ENCODE measurements at regions not wholly inside any gene's neighbourhood (a gene's known extent, or its start where the extent isn't known, plus 50 kb on each side); places are given as distances from the start of the nearest gene placed in this dataset.

DNA sequence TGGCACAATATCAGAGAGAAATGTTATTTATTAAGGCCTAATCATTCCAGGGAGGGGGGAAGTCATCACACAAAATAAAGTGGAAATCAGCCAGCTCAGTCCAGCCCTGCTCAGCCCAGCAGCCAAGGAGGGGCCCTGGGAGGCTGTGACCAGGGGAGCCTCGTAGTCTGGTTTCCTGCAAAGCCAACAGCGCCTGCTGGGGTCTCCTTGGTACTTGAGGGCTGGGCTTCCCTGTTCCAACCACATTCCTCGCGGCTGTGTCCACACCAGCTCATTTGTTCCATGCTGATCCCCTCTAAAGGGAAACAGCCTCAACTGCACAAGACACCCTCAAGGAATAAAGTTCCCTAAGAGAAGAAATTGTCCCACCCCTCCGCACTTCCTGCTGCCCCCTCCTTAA is 154.0 kb downstream of the TMEM132E start:
- no peak for DNase-seq

DNA sequence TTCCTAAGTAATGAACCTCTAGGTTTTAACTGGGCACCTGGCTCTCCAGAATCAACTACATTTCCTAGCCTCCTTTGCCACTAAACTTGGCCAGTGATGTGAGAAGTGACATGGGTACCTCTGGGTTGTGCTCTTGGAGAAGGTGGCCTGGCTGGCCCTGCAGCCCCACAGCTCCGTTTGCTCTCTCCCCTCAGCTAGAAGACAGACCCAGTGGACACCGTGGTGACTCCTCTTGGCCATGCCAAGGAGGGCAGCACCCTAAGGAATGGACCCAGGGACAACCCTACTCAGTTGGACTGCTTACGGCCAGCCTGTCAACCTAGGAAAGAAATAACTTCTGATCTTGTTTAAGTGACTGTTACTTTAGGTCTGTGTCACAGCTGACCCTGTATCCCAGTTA is 151.4 kb downstream of the TMEM132E start:
- no peak for DNase-seq

DNA sequence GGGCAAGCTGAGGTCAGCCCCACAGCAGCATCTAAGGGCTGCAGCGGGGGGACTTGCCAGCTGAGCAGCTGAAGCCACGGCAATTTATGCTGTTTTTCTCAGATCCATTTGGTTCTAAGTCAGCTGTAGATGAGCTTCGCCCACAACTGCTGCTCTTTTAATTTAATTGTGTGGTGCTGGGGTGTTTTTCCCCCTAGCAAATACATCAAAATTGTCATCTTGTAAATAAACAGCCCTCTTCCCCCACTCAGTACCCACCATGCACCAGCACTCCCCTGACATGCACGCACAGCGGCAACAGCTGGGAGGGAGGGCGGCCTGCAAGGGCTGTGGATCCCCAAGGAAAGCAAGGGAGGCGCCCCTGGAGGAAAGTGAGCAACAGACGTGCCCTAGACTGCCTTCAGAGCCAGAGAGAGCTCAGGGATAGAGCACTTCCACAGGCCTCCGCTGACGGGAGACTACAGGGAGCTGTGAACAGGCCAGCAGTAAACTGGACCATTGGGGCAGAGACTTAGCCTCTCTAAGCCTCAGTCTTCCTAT is 149.5 kb downstream of the TMEM132E start:
- DNase-seq, result no peak

DNA sequence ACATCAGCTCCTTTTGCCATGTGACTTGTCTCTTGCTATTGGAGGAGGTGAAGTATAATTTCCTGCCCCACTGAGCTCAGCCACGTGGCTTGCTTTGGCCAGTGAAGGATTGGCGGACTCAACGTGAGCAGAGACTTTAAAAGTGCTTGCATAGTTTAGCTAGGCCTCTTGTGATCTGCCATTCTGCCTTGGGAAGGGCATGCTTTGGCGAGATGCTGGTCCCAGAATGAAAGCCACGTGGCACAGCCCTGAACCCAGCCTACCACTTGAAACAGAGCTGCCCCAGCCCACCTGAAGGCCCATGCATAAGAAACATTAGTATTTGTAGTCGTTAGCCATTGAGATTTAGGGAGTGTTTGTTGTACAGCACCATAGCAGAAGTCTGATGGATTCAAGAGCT is 148.2 kb downstream of the TMEM132E start:
- no peak for DNase-seq

DNA sequence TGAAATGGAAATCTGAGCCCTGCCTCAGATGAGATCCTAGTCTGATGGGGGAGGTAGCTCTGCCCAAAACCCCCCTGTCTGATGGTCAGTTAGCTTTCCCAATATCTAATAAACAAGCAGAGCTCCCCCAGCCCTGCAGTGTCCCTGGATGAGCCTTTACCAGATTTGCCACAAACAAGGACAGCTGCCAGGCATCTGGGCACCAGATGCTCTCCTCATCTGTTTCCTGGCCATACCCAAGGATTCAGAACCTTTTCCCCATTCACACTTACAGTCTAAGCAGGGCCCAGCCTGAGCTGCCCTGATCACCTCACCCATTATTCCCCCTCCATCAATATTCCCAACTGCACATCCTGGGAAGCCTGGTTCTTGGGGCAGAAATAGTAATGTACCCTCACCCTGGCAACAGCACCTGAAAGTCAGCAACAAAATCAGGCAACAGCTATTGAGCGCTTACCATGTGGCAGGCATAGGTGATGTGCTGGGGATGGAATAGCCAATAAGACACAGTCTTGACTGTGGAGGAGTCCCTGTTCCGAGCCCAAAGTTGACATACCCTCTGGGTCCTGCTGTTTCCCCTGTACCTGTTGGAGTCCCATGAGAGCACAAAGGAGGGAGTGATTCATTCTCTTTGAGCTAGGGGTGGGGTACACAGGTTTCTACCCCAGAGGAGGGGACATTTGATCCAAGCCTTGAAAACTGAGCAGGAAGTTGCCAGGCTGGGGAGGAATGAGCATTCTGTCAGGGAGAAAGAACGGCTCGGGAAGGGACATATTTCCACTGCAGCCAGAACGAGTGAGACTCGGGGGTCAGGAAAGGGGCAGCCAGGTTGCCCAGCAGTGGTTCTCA is 147.4 kb downstream of the TMEM132E start:
- DNase-seq, result no peak

DNA sequence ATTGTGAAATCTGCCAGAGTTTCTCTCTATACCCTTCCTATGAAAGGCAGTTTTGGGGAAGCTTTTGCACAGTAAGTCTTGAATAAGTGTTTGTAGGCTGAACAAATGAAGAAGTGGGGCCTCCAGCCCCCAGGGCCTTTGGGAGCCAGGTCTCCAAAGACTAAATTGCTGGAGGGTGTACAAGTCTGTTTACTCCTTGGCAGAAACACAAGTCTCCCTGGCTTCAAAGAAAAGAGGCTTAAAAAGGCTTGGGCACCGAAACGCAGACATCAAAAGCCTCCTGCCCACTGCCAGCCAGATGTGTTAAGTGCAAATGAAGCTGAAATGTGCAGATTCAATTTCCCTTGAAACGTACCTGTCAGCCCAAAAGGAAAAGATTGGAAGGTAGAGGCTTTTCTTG is 146.3 kb downstream of the TMEM132E start:
- no peak for DNase-seq

DNA sequence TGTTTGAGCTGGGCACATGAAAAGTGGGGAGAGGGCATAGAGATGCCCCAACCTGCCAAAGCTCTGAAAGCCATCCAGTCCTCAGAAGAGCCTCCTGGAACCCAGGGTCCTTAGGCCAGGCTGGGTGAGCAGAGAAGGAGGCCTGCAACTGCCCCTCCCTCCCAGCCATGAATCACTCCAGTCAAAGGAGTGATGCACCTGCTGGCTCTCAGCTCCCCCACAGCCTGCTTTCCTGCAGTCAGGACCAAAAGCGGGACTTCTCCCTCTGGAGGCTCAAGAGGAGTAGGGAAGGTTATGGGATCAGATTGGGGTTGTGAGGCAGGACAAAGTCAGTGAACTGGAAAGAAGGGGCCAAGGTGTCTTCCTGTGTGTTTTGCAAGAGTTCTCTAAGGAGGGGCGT is 145.6 kb downstream of the TMEM132E start:
- no peak for DNase-seq

DNA sequence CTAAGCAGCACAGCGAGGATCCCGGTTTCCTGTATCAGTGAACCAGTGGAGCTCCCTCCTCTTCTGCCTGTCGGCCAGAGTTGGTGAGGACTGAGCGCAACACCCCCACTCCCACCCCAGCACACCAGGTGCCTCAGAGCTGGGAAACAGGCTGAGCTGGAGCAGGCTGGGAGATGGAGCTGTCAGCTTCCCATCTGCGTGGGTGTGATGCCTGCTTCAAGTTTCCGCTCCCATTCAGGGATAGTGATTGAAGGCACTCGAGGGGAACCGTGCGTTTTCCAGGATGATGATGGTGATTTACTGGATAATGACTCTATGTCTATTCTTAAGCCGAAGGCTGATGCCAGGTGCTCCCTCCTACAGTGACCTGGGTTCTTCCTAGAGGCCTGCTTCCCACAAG is 144.5 kb downstream of the TMEM132E start:
- DNase-seq, result no peak

DNA sequence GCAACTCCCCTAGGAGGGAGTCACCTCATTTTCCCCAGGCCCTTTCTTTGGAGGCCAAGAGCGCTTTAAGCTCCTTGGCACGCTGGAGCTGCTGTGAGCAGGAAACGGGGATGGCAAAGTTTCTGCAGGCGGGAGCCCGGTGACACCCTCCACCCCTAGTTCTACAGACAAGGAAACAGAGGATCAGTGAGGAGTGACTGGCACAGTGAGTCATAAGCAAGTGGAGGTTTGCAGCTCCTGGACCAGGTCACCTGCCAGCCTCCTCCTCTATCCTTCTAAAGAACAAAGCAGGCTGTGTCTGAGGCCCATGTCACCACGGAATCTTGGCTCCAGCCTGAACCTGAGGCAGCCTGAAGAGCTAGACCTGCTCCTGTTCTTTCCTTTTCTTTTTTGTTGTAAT is 141.9 kb downstream of the TMEM132E start:
- DNase-seq, result peak; percentile 36

DNA sequence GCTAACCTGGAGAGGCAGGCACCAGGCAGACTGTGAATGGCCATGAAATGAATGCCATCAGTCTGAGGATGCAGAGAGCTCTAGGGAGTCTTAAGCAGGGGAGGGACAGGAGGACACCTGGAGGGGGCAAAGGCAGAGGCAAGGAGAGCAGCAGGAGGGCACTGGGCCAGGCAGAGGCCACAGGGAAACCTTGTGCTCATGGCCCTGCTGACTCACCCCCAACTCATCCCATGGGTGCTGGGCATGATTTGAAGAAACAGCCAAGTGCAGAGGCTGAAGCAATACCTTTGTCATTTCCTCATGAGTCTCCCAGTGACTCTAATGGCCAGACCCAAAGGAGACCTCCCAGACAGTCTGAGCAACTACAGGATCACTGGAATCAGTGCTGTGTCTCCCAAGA is 141.4 kb downstream of the TMEM132E start:
- no peak for DNase-seq

DNA sequence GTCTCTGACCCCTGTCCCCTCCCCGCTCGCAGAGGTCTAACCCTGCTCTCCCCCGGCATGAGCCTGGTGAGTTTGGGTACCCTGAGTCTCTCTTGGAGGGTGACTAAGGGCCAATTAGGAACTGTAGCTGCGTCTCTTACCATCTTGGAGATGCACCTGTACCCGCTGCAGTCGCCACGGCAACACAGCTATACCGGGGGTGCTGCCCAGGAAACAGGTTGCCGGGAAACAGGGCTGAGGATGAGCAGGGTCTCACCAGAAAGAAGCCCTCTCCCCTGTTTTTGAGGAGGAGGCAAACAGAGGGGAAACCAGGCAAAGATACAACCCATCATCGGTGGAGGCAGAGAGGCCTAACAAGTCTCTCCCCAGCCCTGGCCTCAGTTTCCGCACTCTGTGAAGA is 140.2 kb downstream of the TMEM132E start:
- no peak for DNase-seq

DNA sequence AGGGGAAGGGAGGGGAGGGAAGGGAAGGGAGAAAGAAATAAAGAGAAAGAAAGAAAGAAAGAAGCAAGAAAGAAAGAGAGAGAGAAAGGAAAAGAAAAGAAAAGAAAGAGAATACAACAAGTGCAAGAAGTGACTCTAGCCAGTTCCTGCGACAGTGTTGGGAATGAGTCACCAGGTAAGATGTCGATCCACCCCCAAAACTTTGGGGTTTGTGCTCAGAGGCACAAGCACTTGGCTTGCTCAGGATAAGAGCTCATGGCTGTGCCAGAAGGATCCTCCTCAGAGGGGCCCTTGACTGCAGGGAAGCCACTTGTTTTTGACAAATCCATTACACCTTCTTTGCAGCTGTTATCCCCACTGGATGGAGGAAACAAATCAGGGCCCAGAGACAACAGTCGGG is 137.7 kb downstream of the TMEM132E start:
- DNase-seq, result no peak

DNA sequence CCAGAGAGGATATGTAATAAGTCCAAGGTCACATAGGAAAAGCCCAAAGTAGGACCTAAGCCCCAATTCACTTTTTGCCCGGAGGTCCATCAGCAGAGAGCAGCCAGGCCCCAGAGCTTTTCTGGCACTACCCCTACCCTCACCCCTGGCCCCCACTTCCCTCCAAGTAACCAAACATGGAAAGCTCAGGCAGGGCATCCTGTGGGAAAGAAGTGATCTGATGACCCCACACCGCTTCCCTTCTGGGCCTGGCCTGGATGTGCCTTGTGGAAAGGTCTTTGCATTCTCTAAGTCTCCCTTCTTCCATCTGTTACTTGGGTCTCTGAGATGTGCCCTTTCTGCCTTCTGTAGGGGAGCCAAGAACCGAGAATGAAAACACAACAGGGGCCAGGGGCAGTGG is 136.9 kb downstream of the TMEM132E start:
- DNase-seq, result no peak

DNA sequence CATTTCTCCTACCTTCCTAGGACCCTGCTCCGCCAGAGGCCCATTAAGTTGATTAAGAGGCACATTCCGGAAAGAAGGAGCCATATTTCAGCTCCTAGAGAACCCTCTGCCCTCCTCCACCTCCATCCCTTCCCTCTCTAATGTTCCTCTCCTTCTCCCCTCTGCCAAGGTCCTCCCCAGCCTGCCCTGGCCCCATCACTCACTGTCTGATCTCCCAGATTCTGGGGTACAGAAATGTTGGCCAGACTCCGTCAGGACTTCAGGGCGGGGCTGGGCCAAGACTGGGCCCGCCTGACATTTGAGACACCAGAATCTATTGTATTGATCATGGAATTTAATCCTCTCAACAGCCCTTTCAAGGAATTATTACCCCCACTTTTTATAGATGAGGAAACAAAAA is 136.1 kb downstream of the TMEM132E start:
- DNase-seq, result no peak

DNA sequence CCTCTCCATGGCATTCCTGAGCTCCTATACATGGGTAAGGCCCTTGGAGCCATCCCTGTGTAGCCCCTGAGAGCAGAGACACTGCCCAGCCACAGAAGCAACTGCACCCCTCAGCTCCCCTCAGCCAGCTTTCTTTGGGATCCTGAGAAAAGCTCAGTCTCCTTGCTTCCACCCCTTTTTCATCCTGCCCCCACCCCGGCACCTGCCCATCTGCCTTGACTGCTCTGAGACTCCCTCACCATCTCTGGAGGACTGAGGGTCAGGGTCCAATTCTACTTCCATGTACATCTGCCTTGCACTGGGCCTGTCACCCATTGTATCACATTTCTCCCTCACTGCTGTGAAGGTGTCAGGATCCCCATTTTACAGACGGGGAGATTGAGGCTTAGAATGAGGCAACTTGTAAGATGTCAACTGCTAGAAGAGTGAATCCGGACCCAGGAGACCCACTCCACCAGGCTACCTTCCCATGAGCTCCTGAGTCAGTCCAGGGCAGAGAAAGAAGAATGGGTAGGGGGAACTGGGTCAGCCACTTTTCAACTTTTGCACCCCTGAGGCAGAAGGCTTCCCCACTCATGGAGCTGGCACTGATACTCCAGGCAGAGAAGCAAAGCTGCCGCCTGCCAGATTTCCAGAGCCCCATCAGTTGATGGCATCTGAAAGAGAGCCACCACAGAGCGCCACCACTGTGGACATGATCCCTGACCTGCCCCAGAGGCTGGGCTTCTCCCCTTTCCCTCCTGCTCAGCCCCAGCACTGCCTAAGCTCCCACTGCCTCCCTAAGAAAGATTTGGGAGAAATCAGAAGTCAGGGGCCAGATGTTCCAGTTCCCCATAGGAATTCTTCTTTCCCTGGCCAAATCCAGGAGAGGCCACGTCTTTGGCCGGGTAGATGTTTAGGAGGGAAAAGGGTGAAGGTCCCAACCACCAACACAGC is 135.4 kb downstream of the TMEM132E start:
- no peak for DNase-seq

DNA sequence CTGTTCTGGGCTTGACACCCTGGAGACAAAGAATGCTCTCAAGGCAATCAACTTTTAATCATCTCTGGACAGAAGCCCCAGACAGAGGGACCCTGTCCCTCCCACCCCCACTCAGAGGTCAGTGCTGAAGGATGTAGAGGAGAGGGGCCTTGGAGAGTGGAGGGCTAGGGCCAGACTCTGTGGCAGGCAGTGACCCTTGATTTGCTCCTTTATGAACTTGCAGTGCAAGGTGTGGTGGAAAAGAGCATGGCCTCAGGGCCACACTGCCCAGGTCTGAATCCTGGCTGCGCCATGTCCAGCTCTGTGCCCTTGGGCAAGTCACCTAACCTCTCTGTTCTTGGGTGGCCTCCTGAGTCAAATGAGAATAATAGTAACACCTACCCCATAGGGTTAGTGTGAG is 134.3 kb downstream of the TMEM132E start:
- DNase-seq, result no peak

DNA sequence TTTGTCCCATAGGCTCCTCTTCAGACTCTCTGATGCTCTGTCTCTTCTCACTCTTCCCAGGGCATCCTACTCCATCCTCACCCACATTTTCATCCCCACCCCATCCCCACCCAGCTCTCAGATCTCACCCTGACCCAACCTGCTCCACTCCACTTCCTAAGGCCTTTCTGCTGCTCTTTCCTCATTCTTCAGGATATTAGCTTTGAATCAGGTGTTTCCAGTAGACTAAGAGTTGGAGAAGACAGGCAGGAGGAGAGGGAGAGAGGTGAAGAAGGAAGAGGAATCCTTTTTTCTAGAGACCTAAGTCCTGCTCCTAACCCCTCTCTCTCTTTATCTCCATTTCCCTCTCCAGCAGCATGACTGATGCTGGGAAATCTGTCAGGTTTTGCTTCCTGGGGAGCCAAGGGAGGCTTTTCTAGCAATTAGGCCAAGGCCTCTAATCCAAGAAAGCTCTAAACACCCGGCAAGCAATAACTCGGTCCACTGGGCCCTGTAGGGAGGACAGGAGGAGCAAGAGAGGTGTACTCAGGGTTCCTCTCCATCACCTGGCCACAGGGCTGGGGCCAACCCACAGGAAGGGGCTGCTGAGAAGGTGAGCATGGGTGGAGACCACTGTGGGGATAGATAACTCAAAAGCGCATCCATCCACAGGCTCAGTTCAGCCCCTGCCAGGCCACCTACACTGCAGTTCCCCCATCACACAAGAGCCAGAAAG is 133.3 kb downstream of the TMEM132E start:
- DNase-seq, result no peak

DNA sequence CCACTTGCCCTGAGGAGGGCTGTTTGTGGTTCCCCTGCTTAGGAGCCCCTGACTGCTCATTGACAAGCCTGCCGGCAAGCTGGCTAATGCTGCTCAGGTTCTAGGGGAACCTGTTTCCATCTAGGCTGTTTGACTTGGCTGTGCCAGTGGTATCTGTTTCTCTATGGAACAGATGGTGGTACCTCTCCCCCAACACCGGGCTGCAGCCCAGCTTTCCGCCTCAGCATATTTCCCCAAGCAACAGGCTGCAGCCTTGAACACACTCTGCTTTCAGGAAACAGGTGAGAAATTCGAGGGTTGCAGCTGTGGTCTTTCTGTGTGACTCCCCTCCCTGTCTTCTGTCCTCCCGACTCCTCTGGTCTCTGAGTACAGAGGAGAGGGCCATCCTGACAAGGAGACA is 132.3 kb downstream of the TMEM132E start:
- no peak for DNase-seq

DNA sequence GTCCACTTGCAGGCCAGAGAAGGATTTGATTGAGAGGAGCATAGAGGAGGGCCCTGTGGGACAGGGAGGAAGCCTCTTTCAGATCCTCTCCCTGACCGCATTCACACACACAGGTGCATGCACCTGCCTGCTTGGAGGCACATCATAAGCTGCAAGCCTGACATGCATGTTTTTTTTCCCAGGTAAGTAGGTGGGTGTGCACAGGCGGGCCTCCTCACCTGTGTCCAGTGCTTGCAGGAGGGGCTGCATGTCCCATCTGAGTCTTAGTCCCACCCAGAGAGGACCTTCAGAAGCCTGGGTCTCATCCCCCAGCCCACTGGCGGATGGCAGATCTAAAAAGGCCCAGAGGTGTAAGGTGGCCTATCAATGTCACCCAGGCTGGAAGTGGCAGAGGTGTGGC is 130.8 kb downstream of the TMEM132E start:
- DNase-seq, result no peak

DNA sequence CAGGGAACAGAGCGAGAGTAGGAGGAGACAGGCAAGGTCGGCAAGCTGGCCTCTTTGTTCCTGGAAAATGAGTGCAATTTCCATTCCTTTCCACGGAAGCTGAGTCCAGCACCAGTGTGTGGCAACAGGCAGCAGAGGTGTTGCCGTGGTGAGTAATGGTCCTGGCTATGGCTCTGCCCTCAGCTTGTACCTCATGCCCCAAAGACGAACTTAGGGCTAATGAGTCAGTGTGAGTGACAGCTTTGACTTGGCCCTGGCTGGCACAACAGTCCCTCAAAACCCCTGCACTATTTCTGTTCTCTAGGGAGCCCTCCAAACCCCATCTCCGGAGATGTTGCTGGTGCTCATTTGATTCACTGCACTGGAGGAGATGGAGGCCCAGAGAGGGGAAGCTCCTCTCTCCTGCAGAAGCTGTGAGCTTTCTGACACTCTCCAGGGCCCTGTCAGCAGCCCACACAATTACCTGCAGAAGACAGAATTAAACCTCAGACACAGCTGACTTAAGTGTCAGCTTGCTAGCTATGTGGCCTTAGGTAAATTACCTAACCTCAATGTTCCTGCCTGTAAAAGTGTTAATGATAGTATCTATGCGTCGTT is 129.9 kb downstream of the TMEM132E start:
- peak; percentile 8 for DNase-seq

DNA sequence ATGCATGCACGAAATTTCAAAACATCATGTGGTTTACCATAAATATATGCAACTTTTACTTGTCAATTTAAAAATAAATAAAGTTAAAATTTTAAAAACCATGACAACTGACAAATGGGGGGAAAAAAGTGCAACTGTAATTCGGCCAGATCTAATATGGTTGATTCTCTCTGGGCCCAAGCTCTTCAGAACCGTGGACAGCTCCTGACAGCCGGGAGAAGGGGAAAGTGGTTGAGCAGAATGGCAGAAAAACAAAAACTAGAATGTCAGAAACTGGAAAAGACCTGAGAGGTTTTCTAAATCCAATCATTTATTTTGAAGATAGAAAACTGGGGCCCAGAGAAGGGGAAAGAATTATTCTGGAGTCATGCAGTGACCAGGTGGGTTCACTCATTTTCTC is 126.6 kb downstream of the TMEM132E start:
- no peak for DNase-seq

DNA sequence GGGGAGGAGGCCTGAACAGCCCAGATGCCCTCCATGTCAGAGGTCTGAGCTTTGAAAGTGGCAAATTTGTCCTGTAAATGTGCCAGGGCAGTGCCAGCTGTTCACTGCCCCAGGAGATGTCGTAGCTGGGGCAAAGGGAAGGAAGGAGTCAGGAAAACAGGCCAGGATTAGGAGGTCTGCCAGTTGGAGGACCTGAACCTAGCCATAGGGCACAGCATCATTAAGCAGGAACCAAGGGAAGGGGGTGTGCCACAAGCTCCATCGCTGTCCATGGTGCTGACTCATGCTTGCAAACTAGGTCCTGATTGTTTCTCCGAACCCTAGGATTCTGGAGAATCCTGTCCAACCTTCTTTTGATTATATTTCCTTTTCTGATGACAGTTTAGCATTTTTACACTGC is 124.2 kb downstream of the TMEM132E start:
- no peak for DNase-seq

DNA sequence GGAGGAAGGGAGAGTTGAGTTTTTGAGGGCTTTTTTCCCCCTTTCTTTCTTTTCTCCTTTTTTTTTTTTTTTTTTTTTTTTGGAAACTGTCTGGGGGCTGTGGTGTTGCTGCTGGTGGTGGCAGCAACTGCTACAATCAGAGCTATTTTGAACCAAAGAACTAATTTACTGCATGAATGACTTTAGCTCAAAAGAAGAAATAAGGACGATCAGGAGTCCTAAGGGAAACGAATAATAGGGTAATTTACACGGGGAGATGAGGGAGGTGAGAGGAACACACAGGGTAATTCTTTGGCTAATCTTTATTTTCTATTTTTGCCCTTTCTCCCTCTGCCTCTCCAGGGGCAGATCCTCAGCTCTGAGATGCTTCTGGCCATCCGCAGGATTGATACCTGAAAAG is 119.8 kb downstream of the TMEM132E start:
- DNase-seq, result no peak

Data from DMS153 (cell line).